GM12878 (cell line): ENCODE measurements at regions not wholly inside any gene's neighbourhood (a gene's known extent, or its start where the extent isn't known, plus 50 kb on each side); places are given as distances from the start of the nearest gene placed in this dataset.

Source experiments
- ATAC-seq: fragments of 200-7000 bp; cut with Tn5 transposase; 3 replicates; pipeline ENCODE4 v1.9.1; 2020; ENCODE audit warnings: mild to moderate bottlenecking, moderate library complexity
- BruUV-seq: library from RNA; stranded (reverse); fragments of 400-500 nt; replicated peaks from 2 replicates; lab custom pipeline; 2021; lab: Mats Ljungman, UMichigan
- CTCF ChIA-PET: fragments of 300-600 bp; sonication (Branson Sonifier 250); formaldehyde crosslinking; extraction: SDS; loops from one replicate; lab custom pipeline; 2021; ENCODE audit warnings: inconsistent platforms; lab: Yijun Ruan, JAX
- POLR2A ChIA-PET: fragments of 350-600 bp; formaldehyde crosslinking; extraction: SDS; loops from one replicate; lab custom pipeline; 2021; ENCODE audit warnings: inconsistent platforms; lab: Charles Lee
- RAD21 ChIA-PET: fragments of 300-600 bp; sonication (Branson Sonifier 250); formaldehyde crosslinking; loops from one replicate; lab custom pipeline; 2023; ENCODE audit warnings: antibody characterized with exemption; ENCODE audit not compliant: unreplicated experiment; lab: Charles Lee
- SMC1A ChIA-PET: fragments of 300-600 bp; sonication (Branson Sonifier 250); formaldehyde crosslinking; loops from one replicate; lab custom pipeline; 2023; ENCODE audit not compliant: unreplicated experiment, uncharacterized antibody; lab: Charles Lee
- DNase-seq: peaks from one replicate; pipeline ENCODE4 v3.0.0-alpha.2; 2011; ENCODE audit warnings: low read depth, low spot score
- FAIRE-seq: peaks from 3 replicates; lab custom pipeline; 2011; peaks lifted over from hg19 to GRCh38; lab: Jason Lieb, UNC
- H2AFZ ChIP-seq: 2 replicates; pipeline ENCODE4 v1.6.0; 2011; ENCODE audit warnings: low read depth, low read length, control low read depth; ENCODE audit not compliant: control insufficient read depth
- H3K27ac ChIP-seq: 2 replicates; pipeline ENCODE4 v1.5.1; 2011; ENCODE audit warnings: control low read depth; ENCODE audit not compliant: control insufficient read depth, insufficient read depth
- H3K27me3 ChIP-seq, 2 experiments: replicated peaks in 1 of 2; 2 replicates each; pipeline versions ENCODE4 v1.6.0 to v1.6.1; 2011; ENCODE audit warnings: low read length in 1 of 2; ENCODE audit not compliant: control insufficient read depth in 2 of 2, insufficient read depth in 2 of 2
- H3K36me3 ChIP-seq, 2 experiments: 2 replicates each; pipeline ENCODE4 v1.5.1; 2011; ENCODE audit warnings: low read length in 1 of 2; ENCODE audit not compliant: control insufficient read depth in 2 of 2, insufficient read depth in 2 of 2
- H3K4me1 ChIP-seq: 2 replicates; pipeline ENCODE4 v1.6.1; 2011; ENCODE audit warnings: mild to moderate bottlenecking, low read length, moderate library complexity, mixed read lengths; ENCODE audit not compliant: control insufficient read depth, insufficient read depth
- H3K4me2 ChIP-seq: 2 replicates; pipeline ENCODE4 v1.6.0; 2011; ENCODE audit warnings: control low read depth; ENCODE audit not compliant: control insufficient read depth, insufficient read depth
- H3K4me3 ChIP-seq: fragments of 200-600 bp; sonication (generic); 2 replicates; pipeline ENCODE4 v1.5.1; 2016
- H3K79me2 ChIP-seq: 2 replicates; pipeline ENCODE4 v1.6.0; 2011; ENCODE audit warnings: low read length; ENCODE audit not compliant: control insufficient read depth, insufficient read depth
- H3K9ac ChIP-seq: 2 replicates; pipeline ENCODE4 v1.8.0; 2011; ENCODE audit warnings: low read length, control low read depth, mixed read lengths; ENCODE audit not compliant: control insufficient read depth, insufficient read depth
- H3K9me3 ChIP-seq: replicated peaks from 3 replicates; pipeline ENCODE4 v1.5.1; 2011; ENCODE audit warnings: mild to moderate bottlenecking, low read length; ENCODE audit not compliant: control insufficient read depth, insufficient read depth
- H4K20me1 ChIP-seq: 2 replicates; pipeline ENCODE4 v1.6.0; 2011; ENCODE audit not compliant: control insufficient read depth, insufficient read depth
- CHD2 ChIP-seq: IDR thresholded peaks from 2 replicates; pipeline ENCODE4 v1.6.1; 2011; ENCODE audit warnings: low read depth, low read length, improper control_type of control experiment, borderline replicate concordance
- CHD4 ChIP-seq: fragments of 200-600 bp; sonication (generic); IDR thresholded peaks from 2 replicates; pipeline ENCODE4 v1.6.1; 2016; ENCODE audit warnings: mild to moderate bottlenecking
- KAT2A ChIP-seq: conservative IDR thresholded peaks from 2 replicates; pipeline ENCODE4 v1.6.1; 2011; ENCODE audit warnings: low read depth, low read length; ENCODE audit not compliant: control insufficient read depth
- KLF5 ChIP-seq: fragments of 450-650 bp; IDR thresholded peaks from 2 replicates; pipeline ENCODE4 v1.6.1; 2014; ENCODE audit warnings: mild to moderate bottlenecking; ENCODE audit not compliant: partially characterized antibody
- MTA3 ChIP-seq: IDR thresholded peaks from 2 replicates; pipeline ENCODE4 v1.6.1; 2012; ENCODE audit warnings: low read length, inconsistent platforms, borderline replicate concordance
- TCF7 ChIP-seq: IDR thresholded peaks from 2 replicates; pipeline ENCODE4 v1.6.1; 2014; ENCODE audit warnings: antibody characterized with exemption, borderline replicate concordance
- YBX1 ChIP-seq: fragments of 450-650 bp; IDR thresholded peaks from 2 replicates; pipeline ENCODE4 v1.6.1; 2016; ENCODE audit warnings: antibody characterized with exemption
- ZNF384 ChIP-seq: IDR thresholded peaks from 2 replicates; pipeline ENCODE4 v1.6.1; 2012; ENCODE audit warnings: low read depth, mild to moderate bottlenecking, low read length, improper control_type of control experiment, borderline replicate concordance
- ZNF622 ChIP-seq: fragments of 450-650 bp; IDR thresholded peaks from 2 replicates; pipeline ENCODE4 v1.6.1; 2017; ENCODE audit warnings: mild to moderate bottlenecking, inconsistent platforms
- WGBS: methylation state at CpG from one replicate; pipeline ENCODE4 v1.1.6; 2016; ENCODE audit warnings: low lambda C conversion rate; ENCODE audit not compliant: insufficient replicate concordance, insufficient coverage; ENCODE audit errors: missing lambda C conversion rate; 5-methylcytosine and 5-hydroxymethylcytosine counted together
- in situ Hi-C: fragments of 300-500 bp; cut with MboI; formaldehyde crosslinking; loops from 9 replicates; pipeline ENCODE4 v1.14.3; 2018; ENCODE audit warnings: mixed read lengths
- intact Hi-C: fragments of 100-400 bp; cut with micrococcal nuclease; formaldehyde crosslinking; loops from one replicate; pipeline ENCODE4 v1.14.2; 2022; ENCODE audit not compliant: unreplicated experiment
- TF ChIP-seq, protein P1 (sequence below): IDR thresholded peaks from 2 replicates; pipeline ENCODE4 v1.6.1; 2012; ENCODE audit warnings: low read length, inconsistent platforms
- TF ChIP-seq, protein P2 (sequence below): fragments of 150-350 bp; IDR thresholded peaks from 2 replicates; pipeline ENCODE4 v1.6.1; 2014; ENCODE audit warnings: mild to moderate bottlenecking, low read depth, low read length
- TF ChIP-seq, protein P3 (sequence below): fragments of 450-650 bp; IDR thresholded peaks from 2 replicates; pipeline ENCODE4 v1.6.1; 2016; ENCODE audit warnings: mild to moderate bottlenecking
- TF ChIP-seq, protein P4 (sequence below): fragments of 450-650 bp; formaldehyde crosslinking; IDR thresholded peaks from 2 replicates; pipeline ENCODE4 v1.4.0; 2022; ENCODE audit warnings: mild to moderate bottlenecking, moderate library complexity

DNA sequence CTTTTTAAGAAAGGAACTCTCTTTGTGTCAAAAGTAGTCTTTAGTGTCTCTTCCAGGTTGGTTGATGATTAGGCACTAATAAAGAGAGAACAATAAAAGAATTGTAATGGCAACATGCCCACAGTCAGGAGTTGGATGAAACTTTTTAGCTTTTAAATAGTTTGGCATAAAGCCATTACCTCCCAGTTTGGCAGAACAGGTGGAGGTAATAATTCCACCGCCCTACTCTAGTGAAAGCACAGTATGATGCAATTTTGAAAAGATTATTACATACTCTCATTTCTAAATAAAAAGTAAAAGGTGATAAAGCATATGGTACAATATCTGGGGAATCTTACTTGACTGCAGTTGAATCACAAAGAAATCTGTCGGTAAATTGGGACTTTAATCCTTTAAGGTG is 497.6 kb downstream of the SUCLA2 start:
- intact Hi-C loops (no loop called here), in situ Hi-C loops (no loop called here)
- Histone ChIP-seq H3K79me2 (no peaks in the 10 kb centered on the region), H3K27ac (no peak overlapping the region), H3K4me2 (no peak overlapping the region), H3K27me3 (no peaks in the 10 kb centered on the region), H3K36me3 (no peaks in the 10 kb centered on the region), H4K20me1 (no peaks in the 10 kb centered on the region), H3K4me3 (no peak overlapping the region), H3K4me1 (no peaks in the 10 kb centered on the region), H2AFZ (no peak overlapping the region), H3K9me3 (no peaks in the 10 kb centered on the region), H3K9ac (no peak overlapping the region)
- RAD21 ChIA-PET: no interaction called here
- BruUV-seq: no TSS peak
- 18% methylated on average over 2 of the region's 2 CpGs for WGBS
- POLR2A ChIA-PET: no interaction called here
- ATAC-seq: no peak
- no peak for FAIRE-seq
- CTCF ChIA-PET: no interaction called here
- TF ChIP-seq CHD2 (no peak), ZNF622 (no peak), ZNF384 (no peak), YBX1 (no peak), KAT2A (no peak), KLF5 (no peak), MTA3 (no peak), TCF7 (no peak), CHD4 (no peak)
- TF ChIP-seq, protein P1, sequence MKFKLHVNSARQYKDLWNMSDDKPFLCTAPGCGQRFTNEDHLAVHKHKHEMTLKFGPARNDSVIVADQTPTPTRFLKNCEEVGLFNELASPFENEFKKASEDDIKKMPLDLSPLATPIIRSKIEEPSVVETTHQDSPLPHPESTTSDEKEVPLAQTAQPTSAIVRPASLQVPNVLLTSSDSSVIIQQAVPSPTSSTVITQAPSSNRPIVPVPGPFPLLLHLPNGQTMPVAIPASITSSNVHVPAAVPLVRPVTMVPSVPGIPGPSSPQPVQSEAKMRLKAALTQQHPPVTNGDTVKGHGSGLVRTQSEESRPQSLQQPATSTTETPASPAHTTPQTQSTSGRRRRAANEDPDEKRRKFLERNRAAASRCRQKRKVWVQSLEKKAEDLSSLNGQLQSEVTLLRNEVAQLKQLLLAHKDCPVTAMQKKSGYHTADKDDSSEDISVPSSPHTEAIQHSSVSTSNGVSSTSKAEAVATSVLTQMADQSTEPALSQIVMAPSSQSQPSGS: no peak
- TF ChIP-seq, protein P2, sequence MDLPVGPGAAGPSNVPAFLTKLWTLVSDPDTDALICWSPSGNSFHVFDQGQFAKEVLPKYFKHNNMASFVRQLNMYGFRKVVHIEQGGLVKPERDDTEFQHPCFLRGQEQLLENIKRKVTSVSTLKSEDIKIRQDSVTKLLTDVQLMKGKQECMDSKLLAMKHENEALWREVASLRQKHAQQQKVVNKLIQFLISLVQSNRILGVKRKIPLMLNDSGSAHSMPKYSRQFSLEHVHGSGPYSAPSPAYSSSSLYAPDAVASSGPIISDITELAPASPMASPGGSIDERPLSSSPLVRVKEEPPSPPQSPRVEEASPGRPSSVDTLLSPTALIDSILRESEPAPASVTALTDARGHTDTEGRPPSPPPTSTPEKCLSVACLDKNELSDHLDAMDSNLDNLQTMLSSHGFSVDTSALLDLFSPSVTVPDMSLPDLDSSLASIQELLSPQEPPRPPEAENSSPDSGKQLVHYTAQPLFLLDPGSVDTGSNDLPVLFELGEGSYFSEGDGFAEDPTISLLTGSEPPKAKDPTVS: no peak
- TF ChIP-seq, protein P3, sequence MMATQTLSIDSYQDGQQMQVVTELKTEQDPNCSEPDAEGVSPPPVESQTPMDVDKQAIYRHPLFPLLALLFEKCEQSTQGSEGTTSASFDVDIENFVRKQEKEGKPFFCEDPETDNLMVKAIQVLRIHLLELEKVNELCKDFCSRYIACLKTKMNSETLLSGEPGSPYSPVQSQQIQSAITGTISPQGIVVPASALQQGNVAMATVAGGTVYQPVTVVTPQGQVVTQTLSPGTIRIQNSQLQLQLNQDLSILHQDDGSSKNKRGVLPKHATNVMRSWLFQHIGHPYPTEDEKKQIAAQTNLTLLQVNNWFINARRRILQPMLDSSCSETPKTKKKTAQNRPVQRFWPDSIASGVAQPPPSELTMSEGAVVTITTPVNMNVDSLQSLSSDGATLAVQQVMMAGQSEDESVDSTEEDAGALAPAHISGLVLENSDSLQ: no peak
- TF ChIP-seq, protein P4, sequence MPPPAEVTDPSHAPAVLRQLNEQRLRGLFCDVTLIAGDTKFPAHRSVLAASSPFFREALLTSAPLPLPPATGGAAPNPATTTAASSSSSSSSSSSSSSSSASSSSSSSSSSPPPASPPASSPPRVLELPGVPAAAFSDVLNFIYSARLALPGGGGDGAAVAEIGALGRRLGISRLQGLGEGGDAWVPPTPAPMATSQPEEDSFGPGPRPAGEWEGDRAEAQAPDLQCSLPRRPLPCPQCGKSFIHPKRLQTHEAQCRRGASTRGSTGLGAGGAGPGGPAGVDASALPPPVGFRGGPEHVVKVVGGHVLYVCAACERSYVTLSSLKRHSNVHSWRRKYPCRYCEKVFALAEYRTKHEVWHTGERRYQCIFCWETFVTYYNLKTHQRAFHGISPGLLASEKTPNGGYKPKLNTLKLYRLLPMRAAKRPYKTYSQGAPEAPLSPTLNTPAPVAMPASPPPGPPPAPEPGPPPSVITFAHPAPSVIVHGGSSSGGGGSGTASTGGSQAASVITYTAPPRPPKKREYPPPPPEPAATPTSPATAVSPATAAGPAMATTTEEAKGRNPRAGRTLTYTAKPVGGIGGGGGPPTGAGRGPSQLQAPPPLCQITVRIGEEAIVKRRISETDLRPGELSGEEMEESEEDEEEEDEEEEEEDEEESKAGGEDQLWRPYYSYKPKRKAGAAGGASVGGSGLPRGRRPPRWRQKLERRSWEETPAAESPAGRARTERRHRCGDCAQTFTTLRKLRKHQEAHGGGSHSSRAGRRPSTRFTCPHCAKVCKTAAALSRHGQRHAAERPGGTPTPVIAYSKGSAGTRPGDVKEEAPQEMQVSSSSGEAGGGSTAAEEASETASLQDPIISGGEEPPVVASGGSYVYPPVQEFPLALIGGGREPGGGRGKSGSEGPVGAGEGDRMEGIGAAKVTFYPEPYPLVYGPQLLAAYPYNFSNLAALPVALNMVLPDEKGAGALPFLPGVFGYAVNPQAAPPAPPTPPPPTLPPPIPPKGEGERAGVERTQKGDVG (CRISPR knock-in tag): no peak
- DNase-seq: no peak
- SMC1A ChIA-PET: no interaction called here
